ENCODE measurements at regions not wholly inside any gene's neighbourhood (a gene's known extent, or its start where the extent isn't known, plus 50 kb on each side); places are given as distances from the start of the nearest gene placed in this dataset.

DNA sequence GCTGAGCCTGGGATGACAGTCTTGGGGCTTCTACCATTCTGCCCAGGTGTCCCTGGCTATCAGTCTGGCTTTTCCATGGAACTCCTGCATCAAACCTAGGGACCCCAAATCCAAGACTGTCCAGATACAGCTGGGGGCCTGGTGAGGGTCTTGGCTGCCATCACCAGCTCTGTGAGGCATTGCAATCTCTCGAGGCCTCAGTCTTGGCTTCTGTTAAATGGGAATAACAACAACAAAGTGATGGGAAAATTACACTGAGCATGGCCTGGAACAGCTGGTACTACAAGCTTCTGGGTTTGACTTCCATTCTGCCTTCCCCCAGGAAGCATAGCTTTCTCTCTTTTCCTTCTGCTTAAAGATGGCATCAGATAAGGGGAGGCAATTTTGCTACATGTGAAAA is 50.0 kb upstream of the LCTL start:
- Histone ChIP-seq H3K27ac (replicated peaks) (peak overlapping the region; percentile 68; the same call in 1 of the 2 replicates), H3K4me3 (replicated peaks; ENCODE audit: insufficient read depth, low read length) (no peak overlapping the region), H3K27me3 (ENCODE audit: insufficient read depth, poor library complexity, severe bottlenecking) (no peaks in the 10 kb centered on the region)
- TF ChIP-seq, protein P1, sequence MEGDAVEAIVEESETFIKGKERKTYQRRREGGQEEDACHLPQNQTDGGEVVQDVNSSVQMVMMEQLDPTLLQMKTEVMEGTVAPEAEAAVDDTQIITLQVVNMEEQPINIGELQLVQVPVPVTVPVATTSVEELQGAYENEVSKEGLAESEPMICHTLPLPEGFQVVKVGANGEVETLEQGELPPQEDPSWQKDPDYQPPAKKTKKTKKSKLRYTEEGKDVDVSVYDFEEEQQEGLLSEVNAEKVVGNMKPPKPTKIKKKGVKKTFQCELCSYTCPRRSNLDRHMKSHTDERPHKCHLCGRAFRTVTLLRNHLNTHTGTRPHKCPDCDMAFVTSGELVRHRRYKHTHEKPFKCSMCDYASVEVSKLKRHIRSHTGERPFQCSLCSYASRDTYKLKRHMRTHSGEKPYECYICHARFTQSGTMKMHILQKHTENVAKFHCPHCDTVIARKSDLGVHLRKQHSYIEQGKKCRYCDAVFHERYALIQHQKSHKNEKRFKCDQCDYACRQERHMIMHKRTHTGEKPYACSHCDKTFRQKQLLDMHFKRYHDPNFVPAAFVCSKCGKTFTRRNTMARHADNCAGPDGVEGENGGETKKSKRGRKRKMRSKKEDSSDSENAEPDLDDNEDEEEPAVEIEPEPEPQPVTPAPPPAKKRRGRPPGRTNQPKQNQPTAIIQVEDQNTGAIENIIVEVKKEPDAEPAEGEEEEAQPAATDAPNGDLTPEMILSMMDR (IDR thresholded peaks at IDR 0.05; ENCODE audit: insufficient read depth, low read length): no peak
- TF ChIP-seq, protein P2, sequence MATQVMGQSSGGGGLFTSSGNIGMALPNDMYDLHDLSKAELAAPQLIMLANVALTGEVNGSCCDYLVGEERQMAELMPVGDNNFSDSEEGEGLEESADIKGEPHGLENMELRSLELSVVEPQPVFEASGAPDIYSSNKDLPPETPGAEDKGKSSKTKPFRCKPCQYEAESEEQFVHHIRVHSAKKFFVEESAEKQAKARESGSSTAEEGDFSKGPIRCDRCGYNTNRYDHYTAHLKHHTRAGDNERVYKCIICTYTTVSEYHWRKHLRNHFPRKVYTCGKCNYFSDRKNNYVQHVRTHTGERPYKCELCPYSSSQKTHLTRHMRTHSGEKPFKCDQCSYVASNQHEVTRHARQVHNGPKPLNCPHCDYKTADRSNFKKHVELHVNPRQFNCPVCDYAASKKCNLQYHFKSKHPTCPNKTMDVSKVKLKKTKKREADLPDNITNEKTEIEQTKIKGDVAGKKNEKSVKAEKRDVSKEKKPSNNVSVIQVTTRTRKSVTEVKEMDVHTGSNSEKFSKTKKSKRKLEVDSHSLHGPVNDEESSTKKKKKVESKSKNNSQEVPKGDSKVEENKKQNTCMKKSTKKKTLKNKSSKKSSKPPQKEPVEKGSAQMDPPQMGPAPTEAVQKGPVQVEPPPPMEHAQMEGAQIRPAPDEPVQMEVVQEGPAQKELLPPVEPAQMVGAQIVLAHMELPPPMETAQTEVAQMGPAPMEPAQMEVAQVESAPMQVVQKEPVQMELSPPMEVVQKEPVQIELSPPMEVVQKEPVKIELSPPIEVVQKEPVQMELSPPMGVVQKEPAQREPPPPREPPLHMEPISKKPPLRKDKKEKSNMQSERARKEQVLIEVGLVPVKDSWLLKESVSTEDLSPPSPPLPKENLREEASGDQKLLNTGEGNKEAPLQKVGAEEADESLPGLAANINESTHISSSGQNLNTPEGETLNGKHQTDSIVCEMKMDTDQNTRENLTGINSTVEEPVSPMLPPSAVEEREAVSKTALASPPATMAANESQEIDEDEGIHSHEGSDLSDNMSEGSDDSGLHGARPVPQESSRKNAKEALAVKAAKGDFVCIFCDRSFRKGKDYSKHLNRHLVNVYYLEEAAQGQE (IDR thresholded peaks at IDR 0.05; ENCODE audit: insufficient replicate concordance, low read depth): no peak
- no peak for TF ChIP-seq GABPA (IDR thresholded peaks at IDR 0.05; ENCODE audit: low read depth)
- no peak for TF ChIP-seq POLR2AphosphoS5 (IDR thresholded peaks at IDR 0.05; ENCODE audit: low read depth)
- no peak for TF ChIP-seq SPI1 (IDR thresholded peaks at IDR 0.05; ENCODE audit: borderline replicate concordance, low read depth)
- no peak for DNase-seq (ENCODE audit: low read depth in 1 of 2, low spot score in 1 of 2)

DNA sequence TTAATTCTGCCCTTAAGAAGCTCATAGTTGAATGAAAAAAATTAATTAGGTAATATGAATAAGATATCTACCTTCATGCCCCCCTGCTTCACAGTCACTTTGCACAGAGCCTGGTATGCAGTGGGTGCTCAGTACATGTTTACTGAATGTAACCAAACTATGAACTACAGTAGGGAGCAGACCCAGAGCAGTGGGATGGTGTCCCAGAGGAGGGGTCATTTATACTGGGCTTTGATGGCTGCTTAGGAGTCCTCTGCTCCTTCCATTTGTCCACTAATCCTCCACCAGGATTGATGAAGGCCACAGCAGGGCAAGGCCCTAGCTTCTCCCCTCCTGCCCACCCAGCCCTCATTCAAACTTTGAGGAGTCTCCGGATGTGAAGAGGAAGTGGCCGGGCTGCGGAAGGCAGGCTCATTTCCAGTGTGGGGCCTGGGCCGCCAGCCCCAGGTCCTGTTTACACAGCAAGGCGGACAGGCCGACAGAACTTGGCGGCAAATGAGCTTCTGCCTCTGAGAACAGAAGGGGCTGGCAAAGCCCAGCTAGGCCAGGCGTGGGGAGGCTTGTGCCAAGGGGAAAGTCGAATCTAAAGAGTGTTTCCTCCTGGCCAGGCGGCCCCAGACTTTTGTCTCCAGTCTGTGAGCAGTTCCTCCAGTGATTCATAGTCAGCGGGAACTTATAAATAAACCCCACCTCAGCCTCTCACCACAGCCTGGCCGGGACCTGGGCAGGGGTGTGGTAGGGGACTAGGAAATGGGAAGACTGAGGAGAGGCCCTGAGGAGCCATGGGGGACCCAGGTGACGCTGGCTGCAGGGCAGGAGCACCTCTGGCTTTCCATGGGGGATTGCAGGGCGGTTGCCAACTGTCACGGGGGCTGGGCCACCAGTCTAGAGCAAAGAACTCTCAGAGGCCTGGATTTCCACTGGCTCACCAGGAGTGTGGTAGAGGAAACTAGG is 51.6 kb upstream of the LCTL start:
- DNase-seq (ENCODE audit: low read depth in 1 of 2, low spot score in 1 of 2): peak; percentile 66 to 77
- H3K27me3 ChIP-seq (ENCODE audit: insufficient read depth, poor library complexity, severe bottlenecking): no peaks in the 10 kb centered on the region
- TF ChIP-seq SPI1 (IDR thresholded peaks at IDR 0.05; ENCODE audit: borderline replicate concordance, low read depth) (peak; percentile 94), GABPA (IDR thresholded peaks at IDR 0.05; ENCODE audit: low read depth) (peak; percentile 47; the same call in 1 of the 2 replicates), POLR2AphosphoS5 (IDR thresholded peaks at IDR 0.05; ENCODE audit: low read depth) (peak; percentile 86)
- TF ChIP-seq, protein P2 (IDR thresholded peaks at IDR 0.05; ENCODE audit: insufficient replicate concordance, low read depth): peak; percentile 62
- TF ChIP-seq, protein P1 (IDR thresholded peaks at IDR 0.05; ENCODE audit: insufficient read depth, low read length): no peak
- H3K4me3 ChIP-seq (replicated peaks; ENCODE audit: insufficient read depth, low read length): no peak overlapping the region
- H3K27ac ChIP-seq (replicated peaks): peak overlapping the region; percentile 89

DNA sequence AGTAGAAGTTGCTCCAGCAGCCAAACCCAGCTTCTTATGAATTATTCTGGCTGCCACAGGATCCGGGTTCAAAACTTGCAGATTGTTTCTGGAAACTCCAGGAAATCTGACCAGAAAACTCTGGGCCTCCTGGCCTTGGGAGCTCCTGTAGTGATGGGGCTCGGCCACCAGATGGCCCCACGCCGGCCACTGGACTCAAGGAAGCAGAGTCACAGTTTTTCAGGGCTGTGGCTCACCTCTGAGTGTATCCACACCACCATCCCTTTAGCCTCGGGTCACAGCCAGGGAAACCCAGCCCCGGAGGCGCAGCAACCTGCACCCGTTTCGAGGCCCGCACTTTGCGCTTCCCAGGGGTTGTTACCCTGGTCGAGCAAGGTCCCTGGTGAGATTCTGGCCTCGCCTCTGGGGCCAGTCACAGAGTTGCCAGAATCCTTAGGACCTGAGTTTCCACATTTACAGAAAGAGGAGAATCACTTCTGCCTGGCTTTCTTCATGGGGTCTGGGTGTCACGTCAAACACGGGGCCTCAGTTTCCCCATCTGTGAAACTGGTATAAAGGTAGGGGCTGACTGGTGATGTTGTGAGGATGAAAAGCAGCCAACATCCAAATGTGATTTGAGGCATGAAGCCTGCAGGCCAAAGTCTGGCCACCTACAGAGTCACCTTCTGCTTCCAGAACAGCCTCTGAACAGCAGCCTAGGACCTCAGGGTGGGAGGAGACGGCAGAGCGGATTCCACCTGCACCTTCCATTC is 53.5 kb upstream of the LCTL start:
- Histone ChIP-seq H3K27ac (replicated peaks) (no peak overlapping the region; the same call in 1 of the 2 replicates), H3K4me3 (replicated peaks; ENCODE audit: insufficient read depth, low read length) (no peak overlapping the region), H3K27me3 (ENCODE audit: insufficient read depth, poor library complexity, severe bottlenecking) (no peaks in the 10 kb centered on the region)
- TF ChIP-seq, protein P2 (IDR thresholded peaks at IDR 0.05; ENCODE audit: insufficient replicate concordance, low read depth): no peak
- TF ChIP-seq SPI1 (IDR thresholded peaks at IDR 0.05; ENCODE audit: borderline replicate concordance, low read depth): no peak
- TF ChIP-seq, protein P1 (IDR thresholded peaks at IDR 0.05; ENCODE audit: insufficient read depth, low read length): peak; percentile 68
- DNase-seq (ENCODE audit: low read depth in 1 of 2, low spot score in 1 of 2): peak; percentile 38 to 67

Data from HL-60 (cell line).